B cell (primary cell): ENCODE measurements at regions not wholly inside any gene's neighbourhood (a gene's known extent, or its start where the extent isn't known, plus 50 kb on each side); places are given as distances from the start of the nearest gene placed in this dataset.

Experiments
- EZH2 ChIP-seq: IDR thresholded peaks from 2 replicates; pipeline ENCODE4 v1.6.1; 2012; ENCODE audit warnings: borderline replicate concordance, low read depth, mild to moderate bottlenecking, moderate library complexity, low read length; ENCODE audit not compliant: insufficient read depth, poor library complexity, severe bottlenecking
- TF ChIP-seq, protein P1 (sequence below): fragments of 200-600 bp; IDR thresholded peaks from one replicate; pipeline ENCODE4 v1.8.0; 2022; ENCODE audit warnings: antibody characterized with exemption, mild to moderate bottlenecking

- TF ChIP-seq, protein P1, sequence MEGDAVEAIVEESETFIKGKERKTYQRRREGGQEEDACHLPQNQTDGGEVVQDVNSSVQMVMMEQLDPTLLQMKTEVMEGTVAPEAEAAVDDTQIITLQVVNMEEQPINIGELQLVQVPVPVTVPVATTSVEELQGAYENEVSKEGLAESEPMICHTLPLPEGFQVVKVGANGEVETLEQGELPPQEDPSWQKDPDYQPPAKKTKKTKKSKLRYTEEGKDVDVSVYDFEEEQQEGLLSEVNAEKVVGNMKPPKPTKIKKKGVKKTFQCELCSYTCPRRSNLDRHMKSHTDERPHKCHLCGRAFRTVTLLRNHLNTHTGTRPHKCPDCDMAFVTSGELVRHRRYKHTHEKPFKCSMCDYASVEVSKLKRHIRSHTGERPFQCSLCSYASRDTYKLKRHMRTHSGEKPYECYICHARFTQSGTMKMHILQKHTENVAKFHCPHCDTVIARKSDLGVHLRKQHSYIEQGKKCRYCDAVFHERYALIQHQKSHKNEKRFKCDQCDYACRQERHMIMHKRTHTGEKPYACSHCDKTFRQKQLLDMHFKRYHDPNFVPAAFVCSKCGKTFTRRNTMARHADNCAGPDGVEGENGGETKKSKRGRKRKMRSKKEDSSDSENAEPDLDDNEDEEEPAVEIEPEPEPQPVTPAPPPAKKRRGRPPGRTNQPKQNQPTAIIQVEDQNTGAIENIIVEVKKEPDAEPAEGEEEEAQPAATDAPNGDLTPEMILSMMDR = no peak
- no peak for TF ChIP-seq EZH2
These were observed 88.0 kb upstream of the SHISAL1 start for GRCh38 chr22:44400763-44401060.
